ENCODE measurements at regions not wholly inside any gene's neighbourhood (a gene's known extent, or its start where the extent isn't known, plus 50 kb on each side); places are given as distances from the start of the nearest gene placed in this dataset.

GRCh38 chr2:60067006-60067405 lies 486.4 kb downstream of the BCL11A start:
- no peak for DNase-seq (ENCODE audit: low read depth in 2 of 3, low spot score in 1 of 3)

- DNase-seq (ENCODE audit: low read depth in 2 of 3, low spot score in 1 of 3) = no peak
Observed at GRCh38 chr2:60066096-60066839, 487.2 kb downstream of the BCL11A start.

- no peak for DNase-seq (ENCODE audit: low read depth in 2 of 3, low spot score in 1 of 3)
Observed at GRCh38 chr2:60064687-60065389, 488.6 kb downstream of the BCL11A start.

GRCh38 chr2:60058781-60059180 lies 494.7 kb downstream of the BCL11A start:
- no peak for DNase-seq (ENCODE audit: low read depth in 2 of 3, low spot score in 1 of 3)

- no peak for DNase-seq (ENCODE audit: low read depth in 2 of 3, low spot score in 1 of 3)
Observed at GRCh38 chr2:60054571-60055340, 498.7 kb downstream of the BCL11A start.

- no peak for DNase-seq (ENCODE audit: low read depth in 2 of 3, low spot score in 1 of 3)
Observed at GRCh38 chr2:60053791-60054190, 499.7 kb downstream of the BCL11A start.

GRCh38 chr2:60052601-60053000 lies 500.9 kb downstream of the BCL11A start:
- DNase-seq (ENCODE audit: low read depth in 2 of 3, low spot score in 1 of 3) = no peak

GRCh38 chr2:60051991-60052390 lies 501.5 kb downstream of the BCL11A start:
- no peak for DNase-seq (ENCODE audit: low read depth in 2 of 3, low spot score in 1 of 3)

GRCh38 chr2:60047944-60048525 lies 505.4 kb downstream of the BCL11A start:
- no peak for DNase-seq (ENCODE audit: low read depth in 2 of 3, low spot score in 1 of 3)

GRCh38 chr2:60047347-60047746 lies 506.1 kb downstream of the BCL11A start:
- DNase-seq (ENCODE audit: low read depth in 2 of 3, low spot score in 1 of 3) = no peak

GRCh38 chr2:60046529-60046928 lies 506.9 kb downstream of the BCL11A start:
- DNase-seq (ENCODE audit: low read depth in 2 of 3, low spot score in 1 of 3) = no peak

- DNase-seq (ENCODE audit: low read depth in 2 of 3, low spot score in 1 of 3) = no peak
Observed at GRCh38 chr2:60045456-60045855, 508.0 kb downstream of the BCL11A start.

- DNase-seq (ENCODE audit: low read depth in 2 of 3, low spot score in 1 of 3) = no peak
Observed at GRCh38 chr2:60044484-60044883, 509.0 kb downstream of the BCL11A start.

GRCh38 chr2:60042023-60042422 lies 511.4 kb downstream of the BCL11A start:
- no peak for DNase-seq (ENCODE audit: low read depth in 2 of 3, low spot score in 1 of 3)

GRCh38 chr2:60033325-60033724 lies 520.1 kb downstream of the BCL11A start:
- DNase-seq (ENCODE audit: low read depth in 2 of 3, low spot score in 1 of 3) = no peak

- DNase-seq (ENCODE audit: low read depth in 2 of 3, low spot score in 1 of 3) = no peak
Observed at GRCh38 chr2:60029566-60029883, 523.9 kb downstream of the BCL11A start.

- DNase-seq (ENCODE audit: low read depth in 2 of 3, low spot score in 1 of 3) = no peak
Observed at GRCh38 chr2:60028849-60029565, 524.4 kb downstream of the BCL11A start.

- no peak for DNase-seq (ENCODE audit: low read depth in 2 of 3, low spot score in 1 of 3)
Observed at GRCh38 chr2:60025496-60025895, 528.0 kb downstream of the BCL11A start.

GRCh38 chr2:60023256-60023985 lies 530.0 kb downstream of the BCL11A start:
- no peak for DNase-seq (ENCODE audit: low read depth in 2 of 3, low spot score in 1 of 3)

- DNase-seq (ENCODE audit: low read depth in 2 of 3, low spot score in 1 of 3) = no peak
Observed at GRCh38 chr2:60007671-60008070, 545.8 kb downstream of the BCL11A start.
